Upper lobe of left lung (tissue), 6 donors: ENCODE measurements at regions not wholly inside any gene's neighbourhood (a gene's known extent, or its start where the extent isn't known, plus 50 kb on each side); places are given as distances from the start of the nearest gene placed in this dataset.

Experiments
- ATAC-seq, 2 donors: fragments of 200-7000 bp; cut with Tn5 transposase; one replicate each; pipeline ENCODE4 v1.9.1; 2022; ENCODE audit warnings: mild to moderate bottlenecking in 2 of 2, moderate library complexity in 2 of 2; ENCODE audit not compliant: low FRiP score in 2 of 2
- DNase-seq, 2 donors: peaks; one replicate each; pipeline ENCODE4 v3.0.0-alpha.2; 2019 to 2020
- H3K27ac ChIP-seq, 4 donors: fragments of 200-600 bp; sonication (generic); one replicate each; pipeline ENCODE4 v1.5.1; 2016 to 2019
- H3K27me3 ChIP-seq, 4 donors: fragments of 200-600 bp; sonication (generic); one replicate each; pipeline ENCODE4 v1.5.1; 2017 to 2019
- H3K36me3 ChIP-seq, 4 donors: fragments of 200-600 bp; sonication (generic); one replicate each; pipeline ENCODE4 v1.5.1; 2016 to 2019
- H3K4me1 ChIP-seq, 4 donors: fragments of 200-600 bp; sonication (generic); one replicate each; pipeline ENCODE4 v1.5.1; 2018 to 2019
- H3K4me3 ChIP-seq, 4 donors: fragments of 200-600 bp; sonication (generic); one replicate each; pipeline ENCODE4 v1.5.1; 2017 to 2019; ENCODE audit warnings: mild to moderate bottlenecking in 2 of 4, moderate library complexity in 1 of 4
- H3K9me3 ChIP-seq, 4 donors: fragments of 200-600 bp; sonication (generic); one replicate each; pipeline ENCODE4 v1.5.1; 2018 to 2019
- CTCF ChIP-seq, 6 experiments: fragments of 450-650 bp in 4 of 6; fragments of 200-600 bp in 2 of 6; sonication (generic) in 2 of 6; IDR thresholded peaks; one replicate each; pipeline ENCODE4 v1.5.1; 2016 to 2019; ENCODE audit warnings: antibody characterized with exemption in 6 of 6
- EP300 ChIP-seq, 4 donors: sonication (generic); formaldehyde crosslinking; IDR thresholded peaks; one replicate each; pipeline ENCODE4 v1.5.1; 2017; ENCODE audit warnings: antibody characterized with exemption in 4 of 4, control low read depth in 2 of 4
- POLR2A ChIP-seq, 4 donors: fragments of 450-650 bp; IDR thresholded peaks; one replicate each; pipeline ENCODE4 v1.5.1; 2016 to 2017; ENCODE audit warnings: antibody characterized with exemption in 4 of 4, mild to moderate bottlenecking in 2 of 4
- POLR2AphosphoS5 ChIP-seq, 2 donors: sonication (generic); formaldehyde crosslinking; IDR thresholded peaks; one replicate each; pipeline ENCODE4 v1.5.1; 2017; ENCODE audit warnings: antibody characterized with exemption in 2 of 2
- WGBS, 2 donors: methylation state at CpG; one replicate each; pipeline ENCODE4 v1.1.5; 2017 to 2018; 5-methylcytosine and 5-hydroxymethylcytosine counted together
- donor health status: DM: no; HTN: no; CAD: no; lungs with moderate emphysema.
- donor health status: DM: no; HTN: yes; CAD: no; lungs with severe emphysema.

- H3K4me1 ChIP-seq, result no peaks in the 10 kb centered on the region
- no peak overlapping the region for H3K27ac ChIP-seq
- H3K36me3 ChIP-seq, result no peaks in the 10 kb centered on the region
- TF ChIP-seq POLR2A (IDR thresholded peaks at IDR 0.05), result no peak
- TF ChIP-seq POLR2AphosphoS5 (IDR thresholded peaks at IDR 0.05), result no peak
- no peak for TF ChIP-seq CTCF (IDR thresholded peaks at IDR 0.05)
- no peak for TF ChIP-seq EP300 (IDR thresholded peaks at IDR 0.05)
- no peaks in the 10 kb centered on the region for H3K9me3 ChIP-seq
- no peaks in the 10 kb centered on the region for H3K27me3 ChIP-seq
- ATAC-seq (no peak), DNase-seq (no peak)
- 84 to 92% methylated on average over 5 of the region's 5 CpGs for WGBS, 2 donors
- H3K4me3 ChIP-seq, result no peak overlapping the region
These were observed 240.5 kb downstream of the SOX2 start for GRCh38 chr3:181952221-181952620.

GRCh38 chr3:181952929-181953328 lies 241.2 kb downstream of the SOX2 start:
- Histone ChIP-seq H3K4me3 (no peak overlapping the region), H3K9me3 (no peaks in the 10 kb centered on the region), H3K27ac (no peak overlapping the region), H3K4me1 (no peaks in the 10 kb centered on the region), H3K36me3 (no peaks in the 10 kb centered on the region), H3K27me3 (no peaks in the 10 kb centered on the region)
- TF ChIP-seq EP300 (IDR thresholded peaks at IDR 0.05) (no peak), CTCF (IDR thresholded peaks at IDR 0.05) (no peak), POLR2A (IDR thresholded peaks at IDR 0.05) (no peak), POLR2AphosphoS5 (IDR thresholded peaks at IDR 0.05) (no peak)
- DNase-seq, result peak in 1 of 2 donors; percentile 7
- 68 to 89% methylated on average over 4 of the region's 4 CpGs for WGBS, 2 donors
- ATAC-seq, result no peak

- Histone ChIP-seq H3K27me3 (no peaks in the 10 kb centered on the region), H3K27ac (no peak overlapping the region), H3K9me3 (no peaks in the 10 kb centered on the region), H3K4me3 (no peak overlapping the region), H3K4me1 (no peaks in the 10 kb centered on the region), H3K36me3 (no peaks in the 10 kb centered on the region)
- 85 to 90% methylated on average over 2 of the region's 2 CpGs for WGBS, 2 donors
- DNase-seq (no peak), ATAC-seq (no peak)
- TF ChIP-seq EP300 (IDR thresholded peaks at IDR 0.05) (no peak), POLR2AphosphoS5 (IDR thresholded peaks at IDR 0.05) (no peak), CTCF (IDR thresholded peaks at IDR 0.05) (no peak), POLR2A (IDR thresholded peaks at IDR 0.05) (no peak)
These were observed 243.8 kb downstream of the SOX2 start for GRCh38 chr3:181955566-181955965.

- DNase-seq (peak in 1 of 2 donors; percentile 15), ATAC-seq (peak in 1 of 2 donors; percentile 37)
- Histone ChIP-seq H3K27ac (no peak overlapping the region), H3K36me3 (no peaks in the 10 kb centered on the region), H3K27me3 (no peaks in the 10 kb centered on the region), H3K4me1 (no peaks in the 10 kb centered on the region), H3K4me3 (no peak overlapping the region), H3K9me3 (no peaks in the 10 kb centered on the region)
- TF ChIP-seq POLR2A (IDR thresholded peaks at IDR 0.05), result no peak
- no peak for TF ChIP-seq CTCF (IDR thresholded peaks at IDR 0.05)
- TF ChIP-seq EP300 (IDR thresholded peaks at IDR 0.05), result no peak
- no peak for TF ChIP-seq POLR2AphosphoS5 (IDR thresholded peaks at IDR 0.05)
- 80 to 84% methylated on average over 5 of the region's 5 CpGs for WGBS, 2 donors
These were observed 244.4 kb downstream of the SOX2 start for GRCh38 chr3:181956122-181956521.

- Histone ChIP-seq H3K27ac (no peak overlapping the region), H3K4me3 (no peak overlapping the region), H3K9me3 (no peaks in the 10 kb centered on the region), H3K27me3 (no peaks in the 10 kb centered on the region), H3K36me3 (no peaks in the 10 kb centered on the region), H3K4me1 (no peaks in the 10 kb centered on the region)
- no peak for ATAC-seq
- no peak for DNase-seq
- 52 to 59% methylated on average over 4 of the region's 4 CpGs for WGBS, 2 donors
- TF ChIP-seq EP300 (IDR thresholded peaks at IDR 0.05) (no peak), POLR2AphosphoS5 (IDR thresholded peaks at IDR 0.05) (no peak), CTCF (IDR thresholded peaks at IDR 0.05) (no peak)
These were observed 254.7 kb downstream of the SOX2 start for GRCh38 chr3:181966393-181966792.
